MCF 10A (cell line): ENCODE measurements at regions not wholly inside any gene's neighbourhood (a gene's known extent, or its start where the extent isn't known, plus 50 kb on each side); places are given as distances from the start of the nearest gene placed in this dataset.

Experiments used
- BruUV-seq: library from RNA; stranded (reverse); fragments of 400-500 nt; replicated peaks from 2 replicates; lab custom pipeline; 2021; lab: Mats Ljungman, UMichigan
- CTCF ChIA-PET: fragments of 300-600 bp; sonication (Branson Sonifier 250); formaldehyde crosslinking; extraction: SDS; loops from one replicate; lab custom pipeline; 2021; ENCODE audit warnings: antibody characterized with exemption, inconsistent platforms; lab: Yijun Ruan, JAX
- POLR2A ChIA-PET: fragments of 300-600, 350-650 bp; sonication (Branson Sonifier 250); formaldehyde crosslinking; extraction: SDS; loops from one replicate; lab custom pipeline; 2020; ENCODE audit warnings: antibody characterized with exemption, inconsistent platforms; lab: Yijun Ruan, JAX
- DNase-seq: peaks from one replicate; pipeline ENCODE4 v3.0.0-alpha.2; 2018; ENCODE audit not compliant: unreplicated experiment
- H3K27ac Mint-ChIP-seq: one replicate; pipeline ENCODE4 v1.8.0; 2022; ENCODE audit warnings: mild to moderate bottlenecking, low read depth, mixed read lengths; ENCODE audit not compliant: unreplicated experiment
- H3K27me3 Mint-ChIP-seq: one replicate; pipeline ENCODE4 v1.8.0; 2022; ENCODE audit warnings: mixed read lengths; ENCODE audit not compliant: insufficient read depth, unreplicated experiment
- H3K36me3 Mint-ChIP-seq: one replicate; pipeline ENCODE4 v1.8.0; 2022; ENCODE audit warnings: mild to moderate bottlenecking, moderate library complexity, mixed read lengths; ENCODE audit not compliant: insufficient read depth, unreplicated experiment
- H3K4me1 Mint-ChIP-seq: one replicate; pipeline ENCODE4 v1.8.0; 2022; ENCODE audit warnings: mixed read lengths; ENCODE audit not compliant: insufficient read depth, unreplicated experiment
- H3K4me3 Mint-ChIP-seq: one replicate; pipeline ENCODE4 v1.8.0; 2022; ENCODE audit warnings: mild to moderate bottlenecking, moderate library complexity, mixed read lengths; ENCODE audit not compliant: unreplicated experiment
- H3K9me3 Mint-ChIP-seq: one replicate; pipeline ENCODE4 v1.8.0; 2022; ENCODE audit warnings: mixed read lengths; ENCODE audit not compliant: unreplicated experiment
- intact Hi-C: fragments of 100-400 bp; cut with micrococcal nuclease; formaldehyde crosslinking; loops from 2 replicates; pipeline ENCODE4 v1.14.1; 2022
- TF ChIP-seq, protein P1 (sequence below): fragments of 200-600 bp; IDR thresholded peaks from one replicate; pipeline ENCODE4 v1.8.0; 2022; ENCODE audit warnings: antibody characterized with exemption, mild to moderate bottlenecking; ENCODE audit not compliant: unreplicated experiment

DNA sequence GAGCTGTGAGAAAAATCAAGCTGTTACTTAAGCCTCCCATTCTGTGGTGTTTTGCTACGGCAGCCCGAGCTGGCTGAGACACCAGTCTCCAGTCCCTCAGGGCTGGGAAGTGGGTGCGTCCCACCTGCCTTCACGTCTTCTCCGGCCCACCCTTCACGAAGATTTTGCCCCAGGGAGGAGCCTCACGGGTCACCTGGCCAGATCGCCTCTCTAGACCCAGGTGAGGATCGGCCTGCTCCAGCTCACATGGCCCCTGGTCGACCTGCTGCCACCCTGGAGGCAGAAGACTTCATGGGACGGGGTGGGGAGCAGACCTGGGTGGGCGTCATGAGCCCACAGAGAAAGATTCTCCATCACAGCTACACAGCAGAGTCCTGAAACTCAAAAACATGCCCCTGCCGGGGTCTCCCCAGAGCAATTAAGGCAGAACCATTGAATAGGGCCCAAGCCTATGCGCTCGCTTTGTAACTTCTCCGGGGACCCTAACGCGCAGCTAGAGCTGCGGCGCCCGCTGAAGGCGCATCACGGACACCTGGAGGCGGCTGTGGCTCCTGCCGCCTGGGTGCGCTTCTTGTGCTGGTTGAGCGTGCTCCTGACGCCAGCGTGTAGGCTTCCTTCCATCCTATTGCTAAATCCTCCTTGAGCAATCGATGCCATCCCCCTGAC, 92.6 kb upstream of the ALDH1A3 start:
- Mint-ChIP-seq H3K27ac (no peak overlapping the region), H3K36me3 (no peaks in the 10 kb centered on the region), H3K4me1 (no peaks in the 10 kb centered on the region), H3K9me3 (no peaks in the 10 kb centered on the region), H3K4me3 (no peak overlapping the region), H3K27me3 (no peaks in the 10 kb centered on the region)
- TF ChIP-seq, protein P1, sequence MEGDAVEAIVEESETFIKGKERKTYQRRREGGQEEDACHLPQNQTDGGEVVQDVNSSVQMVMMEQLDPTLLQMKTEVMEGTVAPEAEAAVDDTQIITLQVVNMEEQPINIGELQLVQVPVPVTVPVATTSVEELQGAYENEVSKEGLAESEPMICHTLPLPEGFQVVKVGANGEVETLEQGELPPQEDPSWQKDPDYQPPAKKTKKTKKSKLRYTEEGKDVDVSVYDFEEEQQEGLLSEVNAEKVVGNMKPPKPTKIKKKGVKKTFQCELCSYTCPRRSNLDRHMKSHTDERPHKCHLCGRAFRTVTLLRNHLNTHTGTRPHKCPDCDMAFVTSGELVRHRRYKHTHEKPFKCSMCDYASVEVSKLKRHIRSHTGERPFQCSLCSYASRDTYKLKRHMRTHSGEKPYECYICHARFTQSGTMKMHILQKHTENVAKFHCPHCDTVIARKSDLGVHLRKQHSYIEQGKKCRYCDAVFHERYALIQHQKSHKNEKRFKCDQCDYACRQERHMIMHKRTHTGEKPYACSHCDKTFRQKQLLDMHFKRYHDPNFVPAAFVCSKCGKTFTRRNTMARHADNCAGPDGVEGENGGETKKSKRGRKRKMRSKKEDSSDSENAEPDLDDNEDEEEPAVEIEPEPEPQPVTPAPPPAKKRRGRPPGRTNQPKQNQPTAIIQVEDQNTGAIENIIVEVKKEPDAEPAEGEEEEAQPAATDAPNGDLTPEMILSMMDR, result no peak
- ChIA-PET CTCF (no interaction called here), POLR2A (no interaction called here)
- intact Hi-C loops, result no loop called here
- no peak for DNase-seq
- BruUV-seq, result no TSS peak

DNA sequence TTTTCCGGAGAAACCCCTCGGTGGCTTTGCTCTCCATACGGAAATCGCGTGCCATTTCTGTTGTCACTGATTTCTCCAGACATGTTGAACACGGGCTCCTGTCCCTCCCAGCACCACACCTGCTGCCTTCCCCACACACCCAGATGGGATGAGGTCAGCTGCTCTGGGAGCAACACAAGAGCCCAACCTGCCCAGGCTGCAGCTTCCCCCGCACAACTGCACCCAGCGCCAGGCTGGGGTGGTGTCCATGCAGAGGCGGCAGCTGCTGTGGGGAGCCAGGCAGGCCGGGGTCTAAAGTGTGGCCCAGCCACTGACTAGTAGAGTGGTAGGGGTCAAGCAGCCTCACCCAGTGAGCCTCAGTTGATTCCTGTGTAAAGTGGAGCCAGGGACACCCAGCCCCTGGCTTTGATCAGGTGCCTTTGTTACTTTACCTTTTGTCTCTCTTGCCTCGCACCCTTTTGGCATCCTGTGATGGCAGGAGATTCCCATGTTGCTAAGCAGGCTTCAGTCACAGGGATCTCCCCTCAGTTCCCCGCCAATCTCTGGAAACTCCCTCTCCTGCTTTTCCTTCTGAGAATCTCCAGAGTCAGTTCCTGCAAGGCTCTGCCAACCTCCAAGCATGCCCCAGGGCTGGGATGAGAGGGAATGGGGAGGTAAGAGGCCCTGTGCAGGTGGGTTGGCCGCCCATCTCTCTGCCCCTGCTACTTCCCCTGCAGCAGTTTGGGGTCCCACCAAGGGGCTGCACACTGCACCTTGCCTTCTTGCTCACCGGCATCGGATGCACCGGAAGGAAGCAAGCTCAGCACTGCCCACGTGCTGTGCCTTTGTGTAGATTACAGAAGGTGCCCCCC, 91.8 kb upstream of the ALDH1A3 start:
- Mint-ChIP-seq H3K9me3 (no peaks in the 10 kb centered on the region), H3K36me3 (no peaks in the 10 kb centered on the region), H3K4me1 (no peaks in the 10 kb centered on the region), H3K27me3 (no peaks in the 10 kb centered on the region), H3K27ac (no peak overlapping the region), H3K4me3 (no peak overlapping the region)
- intact Hi-C loops, result no loop called here
- POLR2A ChIA-PET, result no interaction called here
- no TSS peak for BruUV-seq
- CTCF ChIA-PET, result no interaction called here
- TF ChIP-seq, protein P1, result no peak
- DNase-seq, result no peak

DNA sequence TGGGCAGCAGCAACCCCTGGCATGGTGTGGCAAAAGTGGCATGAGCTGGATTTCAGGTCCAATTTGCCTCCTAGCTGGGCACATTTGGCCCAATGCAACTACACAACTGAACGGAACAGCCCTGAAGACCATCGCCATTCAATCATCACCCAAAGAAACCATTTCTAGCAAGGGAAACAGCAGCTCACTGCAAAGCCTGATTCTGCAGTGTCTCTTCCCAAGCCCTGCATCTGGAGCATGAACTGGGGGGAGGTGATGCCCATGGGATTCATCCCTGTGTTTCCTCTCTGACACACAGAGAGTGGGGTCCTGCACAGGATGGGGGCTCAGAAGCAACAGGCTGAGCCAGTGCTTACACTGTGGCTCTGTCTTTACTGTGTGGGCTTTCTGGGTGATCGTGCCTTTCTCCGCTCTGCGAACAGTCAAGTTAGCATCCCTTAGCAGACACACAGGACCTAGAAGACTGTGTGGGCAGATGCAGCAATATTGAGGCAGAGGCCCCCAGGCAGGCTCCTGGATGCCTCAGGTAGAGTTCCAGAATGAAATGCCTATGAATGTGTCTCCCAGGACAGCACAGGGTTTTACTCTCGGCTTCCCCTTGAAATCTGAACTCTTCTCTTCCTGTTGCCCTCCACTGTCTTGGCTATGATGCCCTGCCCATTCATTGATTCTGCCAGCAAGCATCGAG, 91.1 kb upstream of the ALDH1A3 start:
- H3K27ac Mint-ChIP-seq, result no peak overlapping the region
- DNase-seq, result no peak
- ChIA-PET CTCF (no interaction called here), POLR2A (no interaction called here)
- TF ChIP-seq, protein P1, result no peak
- no peaks in the 10 kb centered on the region for H3K27me3 Mint-ChIP-seq
- no peaks in the 10 kb centered on the region for H3K36me3 Mint-ChIP-seq
- no peaks in the 10 kb centered on the region for H3K4me1 Mint-ChIP-seq
- no peak overlapping the region for H3K4me3 Mint-ChIP-seq
- no TSS peak for BruUV-seq
- no peaks in the 10 kb centered on the region for H3K9me3 Mint-ChIP-seq
- intact Hi-C loops, result no loop called here

DNA sequence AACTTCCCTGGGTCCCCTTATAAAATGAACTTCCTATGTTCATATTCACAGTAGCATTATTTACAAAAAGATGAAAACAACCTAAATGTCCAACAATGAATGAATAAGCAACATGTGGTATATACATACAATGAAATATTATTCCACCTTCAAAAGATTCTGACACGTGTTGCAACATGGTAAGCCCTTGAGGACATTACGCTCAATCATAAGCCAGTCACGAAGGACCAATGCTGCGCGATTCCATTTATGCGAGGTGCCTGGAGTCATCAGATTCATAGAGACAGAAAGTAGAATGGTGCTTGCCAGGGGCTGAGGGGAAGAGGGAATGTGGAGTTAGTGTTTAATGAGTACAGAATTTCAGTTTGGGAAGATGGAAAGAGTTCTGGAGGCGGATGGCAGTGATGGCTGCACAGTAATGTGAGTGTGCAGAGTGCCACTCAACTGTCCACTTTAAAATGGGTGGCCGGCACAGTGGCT, 88.8 kb upstream of the ALDH1A3 start:
- TF ChIP-seq, protein P1, result no peak
- DNase-seq, result no peak
- no TSS peak for BruUV-seq
- H3K4me1 Mint-ChIP-seq, result no peaks in the 10 kb centered on the region
- POLR2A ChIA-PET, result no interaction called here
- CTCF ChIA-PET, result no interaction called here
- no peaks in the 10 kb centered on the region for H3K27me3 Mint-ChIP-seq
- H3K9me3 Mint-ChIP-seq, result no peaks in the 10 kb centered on the region
- no peak overlapping the region for H3K27ac Mint-ChIP-seq
- no peak overlapping the region for H3K4me3 Mint-ChIP-seq
- H3K36me3 Mint-ChIP-seq, result no peaks in the 10 kb centered on the region
- intact Hi-C loops, result no loop called here
